22Rv1 (cell line): ENCODE measurements at regions not wholly inside any gene's neighbourhood (a gene's known extent, or its start where the extent isn't known, plus 50 kb on each side); places are given as distances from the start of the nearest gene placed in this dataset.
A peak's percentile ranks its signal among the peaks of the same experiment; 100 is the strongest.

Source experiments
- H3K27ac ChIP-seq: fragments of 450-650 bp; 2 replicates; pipeline ENCODE4 v1.5.1; 2017
- ZFX ChIP-seq: fragments of 450-650 bp; IDR thresholded peaks from 2 replicates; pipeline ENCODE4 v1.6.1; 2017; ENCODE audit warnings: antibody characterized with exemption, borderline replicate concordance
- TF ChIP-seq, protein P1 (sequence below): fragments of 450-650 bp; IDR thresholded peaks from 2 replicates; pipeline ENCODE4 v1.5.1; 2017; ENCODE audit warnings: mild to moderate bottlenecking

DNA sequence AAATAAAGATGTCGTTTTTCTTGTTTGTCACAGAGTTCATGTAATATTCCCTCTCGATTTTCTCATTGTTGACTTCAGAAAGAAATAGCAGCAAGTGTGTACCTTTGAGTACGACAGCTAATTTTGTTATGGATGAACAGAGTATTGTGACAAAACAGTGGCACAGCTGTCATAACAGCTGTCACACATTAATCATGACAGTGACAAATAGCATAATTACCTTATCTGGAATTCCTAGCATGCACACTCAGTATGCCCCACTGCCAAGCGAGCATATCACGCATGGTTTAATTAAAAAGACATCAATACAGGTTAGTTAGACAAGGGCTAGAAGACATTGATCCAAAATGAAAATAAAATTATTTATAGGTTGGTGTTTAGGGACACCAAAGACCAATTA, 375.1 kb downstream of the SPATA31D1 start:
- TF ChIP-seq, protein P1, sequence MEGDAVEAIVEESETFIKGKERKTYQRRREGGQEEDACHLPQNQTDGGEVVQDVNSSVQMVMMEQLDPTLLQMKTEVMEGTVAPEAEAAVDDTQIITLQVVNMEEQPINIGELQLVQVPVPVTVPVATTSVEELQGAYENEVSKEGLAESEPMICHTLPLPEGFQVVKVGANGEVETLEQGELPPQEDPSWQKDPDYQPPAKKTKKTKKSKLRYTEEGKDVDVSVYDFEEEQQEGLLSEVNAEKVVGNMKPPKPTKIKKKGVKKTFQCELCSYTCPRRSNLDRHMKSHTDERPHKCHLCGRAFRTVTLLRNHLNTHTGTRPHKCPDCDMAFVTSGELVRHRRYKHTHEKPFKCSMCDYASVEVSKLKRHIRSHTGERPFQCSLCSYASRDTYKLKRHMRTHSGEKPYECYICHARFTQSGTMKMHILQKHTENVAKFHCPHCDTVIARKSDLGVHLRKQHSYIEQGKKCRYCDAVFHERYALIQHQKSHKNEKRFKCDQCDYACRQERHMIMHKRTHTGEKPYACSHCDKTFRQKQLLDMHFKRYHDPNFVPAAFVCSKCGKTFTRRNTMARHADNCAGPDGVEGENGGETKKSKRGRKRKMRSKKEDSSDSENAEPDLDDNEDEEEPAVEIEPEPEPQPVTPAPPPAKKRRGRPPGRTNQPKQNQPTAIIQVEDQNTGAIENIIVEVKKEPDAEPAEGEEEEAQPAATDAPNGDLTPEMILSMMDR, result no peak
- TF ChIP-seq ZFX, result no peak

GRCh38 chr9:82367016-82367415, 378.4 kb downstream of the SPATA31D1 start:
- H3K27ac ChIP-seq, result peak overlapping the region; percentile 38
- TF ChIP-seq, protein P1, result no peak
- no peak for TF ChIP-seq ZFX

More for the DNA sequence above, 375.1 kb downstream of the SPATA31D1 start:
- no peak overlapping the region for H3K27ac ChIP-seq

DNA sequence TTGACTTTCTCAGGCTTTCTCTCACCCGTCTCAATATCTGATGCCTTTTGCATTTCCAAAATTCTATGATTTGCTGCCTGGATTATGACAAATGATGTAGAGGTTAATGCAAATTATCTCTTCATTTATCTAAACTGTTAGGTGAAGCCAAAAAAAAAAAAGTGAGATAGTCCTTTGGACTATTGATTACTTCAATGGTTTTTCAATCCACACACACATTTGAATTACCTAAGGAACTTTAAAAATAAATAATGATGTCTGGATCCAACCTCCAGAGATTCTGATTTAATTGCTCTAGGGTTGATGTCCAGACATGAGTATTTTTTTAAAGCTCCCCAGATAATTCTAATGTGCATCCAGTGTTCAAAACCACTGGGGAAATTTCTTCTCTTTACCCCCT, 379.4 kb downstream of the SPATA31D1 start:
- peak overlapping the region; percentile 38 for H3K27ac ChIP-seq
- TF ChIP-seq ZFX, result no peak

DNA sequence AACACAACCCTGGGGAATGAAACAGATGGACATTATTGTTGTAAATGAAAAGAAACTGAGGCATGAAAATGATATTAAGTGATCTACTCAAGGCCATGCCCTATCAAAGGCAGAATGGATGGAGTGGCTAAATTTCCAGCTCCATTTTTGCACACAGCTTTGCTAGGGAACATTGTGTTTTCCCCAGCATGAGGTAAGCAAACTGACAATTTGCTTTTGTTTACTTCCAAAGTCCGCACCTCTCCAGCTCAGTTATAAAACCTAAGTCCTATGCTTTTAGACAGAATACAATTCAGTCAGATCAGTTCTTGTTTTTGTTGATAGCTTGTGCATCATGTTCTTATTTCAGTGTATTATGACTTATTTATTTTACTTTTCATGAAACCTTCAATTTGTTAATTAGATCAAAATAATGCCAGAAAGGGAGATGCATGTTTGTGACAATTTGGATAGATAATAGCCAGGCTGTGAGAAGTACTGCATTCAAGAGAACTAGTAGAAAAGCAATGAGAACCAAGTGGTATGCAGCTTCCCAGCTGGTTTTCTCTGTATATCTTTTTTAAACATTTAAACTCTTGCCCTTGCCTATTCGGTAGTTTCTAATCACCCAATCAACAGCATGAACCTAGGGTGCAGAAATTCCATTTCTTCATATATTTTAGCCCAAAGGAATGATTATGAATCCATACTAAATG, 380.8 kb downstream of the SPATA31D1 start:
- peak overlapping the region; percentile 61 for H3K27ac ChIP-seq

GRCh38 chr9:82375041-82375440, 386.5 kb downstream of the SPATA31D1 start:
- no peak overlapping the region for H3K27ac ChIP-seq
- TF ChIP-seq, protein P1, result no peak
- no peak for TF ChIP-seq ZFX

More for the DNA sequence above, 380.8 kb downstream of the SPATA31D1 start:
- TF ChIP-seq, protein P1, result no peak
- TF ChIP-seq ZFX, result no peak

DNA sequence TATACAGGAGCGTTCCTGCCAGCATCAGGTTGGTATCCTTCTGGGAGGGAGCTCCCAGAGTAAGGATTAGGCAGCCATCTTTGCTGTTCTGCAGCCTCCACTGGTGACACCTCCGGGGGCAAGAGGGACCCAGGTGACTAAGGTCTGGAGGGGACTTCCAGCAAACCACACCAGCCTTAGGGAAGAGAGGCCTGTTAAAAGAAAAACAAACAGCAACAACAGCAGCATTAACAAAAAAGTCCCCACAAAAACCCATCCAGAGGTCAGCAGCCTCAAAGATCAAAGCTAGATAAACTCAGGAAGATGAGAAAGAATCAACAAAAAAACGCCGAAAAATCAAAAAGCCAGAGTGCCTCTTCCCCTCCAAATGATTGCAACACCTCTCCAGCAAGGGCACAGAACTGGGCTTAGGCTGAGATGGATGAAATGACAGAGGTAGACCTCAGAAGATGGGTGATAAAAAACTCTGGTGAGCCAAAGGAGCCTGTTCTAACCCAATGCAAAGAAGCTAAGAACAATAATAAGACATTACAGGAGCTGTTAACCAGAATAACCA, 388.2 kb downstream of the SPATA31D1 start:
- TF ChIP-seq, protein P1, result no peak
- TF ChIP-seq ZFX, result no peak
- no peak overlapping the region for H3K27ac ChIP-seq

GRCh38 chr9:82382887-82383616, 394.5 kb downstream of the SPATA31D1 start:
- TF ChIP-seq, protein P1, result no peak
- TF ChIP-seq ZFX, result no peak

More at GRCh38 chr9:82382887-82383616, 394.5 kb downstream of the SPATA31D1 start:
- H3K27ac ChIP-seq, result no peak overlapping the region
